HG03095 (cell line): ENCODE measurements at regions not wholly inside any gene's neighbourhood (a gene's known extent, or its start where the extent isn't known, plus 50 kb on each side); places are given as distances from the start of the nearest gene placed in this dataset.
"Not testable (repeated sequence)": the region's sequence is repeated elsewhere in the genome, so short reads cannot be mapped to it uniquely, and the experiment has no call there.

Experiments
- ATAC-seq: cut with Tn5 transposase; IDR thresholded peaks from one replicate; pipeline ENCODE4 v1.9.1; 2021; ENCODE audit warnings: moderate library complexity; ENCODE audit not compliant: unreplicated experiment

GRCh38 chr3:95522449-95522848, 1291.9 kb upstream of the EPHA6 start:
- no peak for ATAC-seq

DNA sequence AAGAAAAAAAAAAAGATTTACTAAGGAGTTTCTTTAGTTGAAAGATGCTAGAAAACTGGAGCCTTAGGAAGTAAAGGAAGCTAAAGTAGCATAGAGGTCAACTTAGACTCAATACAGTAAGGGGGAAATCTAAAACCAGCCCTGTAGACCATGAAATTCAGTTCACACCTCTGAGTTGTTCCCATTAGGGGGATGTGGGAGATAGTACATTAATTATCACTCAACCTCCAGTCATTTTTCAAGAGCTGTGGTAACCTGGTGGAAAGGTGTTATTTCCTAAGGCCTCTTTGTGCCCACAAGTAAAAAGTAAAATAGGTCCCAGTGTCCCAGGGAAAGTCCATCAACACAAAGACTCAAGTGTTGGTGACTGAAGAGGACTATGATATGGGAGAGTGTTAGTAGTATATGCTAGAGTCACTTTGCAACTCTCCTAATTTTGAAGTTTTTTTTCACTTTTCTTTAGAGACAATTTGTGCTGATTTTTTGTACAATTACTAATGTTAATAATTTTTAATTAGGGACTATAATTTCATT, 1274.4 kb upstream of the EPHA6 start:
- ATAC-seq = no peak

DNA sequence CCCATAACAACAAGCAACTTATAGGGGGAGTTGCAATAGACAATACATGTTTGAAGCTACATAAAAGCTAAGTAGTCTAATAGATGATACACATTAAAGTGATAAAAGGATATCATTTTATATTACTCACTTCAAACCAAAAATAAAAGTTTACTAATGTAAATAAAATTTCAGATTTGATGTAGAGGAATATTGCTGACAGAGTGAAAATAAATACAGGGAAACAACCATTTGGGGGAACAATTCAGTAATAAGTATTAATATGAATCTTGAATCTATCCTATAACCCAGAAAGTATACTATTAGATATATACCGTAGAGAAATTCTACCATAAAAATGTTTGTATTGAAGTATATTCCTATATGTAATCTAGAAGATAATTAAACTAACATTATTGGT, 1248.9 kb upstream of the EPHA6 start:
- no peak for ATAC-seq

GRCh38 chr3:95567346-95567745, 1247.0 kb upstream of the EPHA6 start:
- no peak for ATAC-seq

DNA sequence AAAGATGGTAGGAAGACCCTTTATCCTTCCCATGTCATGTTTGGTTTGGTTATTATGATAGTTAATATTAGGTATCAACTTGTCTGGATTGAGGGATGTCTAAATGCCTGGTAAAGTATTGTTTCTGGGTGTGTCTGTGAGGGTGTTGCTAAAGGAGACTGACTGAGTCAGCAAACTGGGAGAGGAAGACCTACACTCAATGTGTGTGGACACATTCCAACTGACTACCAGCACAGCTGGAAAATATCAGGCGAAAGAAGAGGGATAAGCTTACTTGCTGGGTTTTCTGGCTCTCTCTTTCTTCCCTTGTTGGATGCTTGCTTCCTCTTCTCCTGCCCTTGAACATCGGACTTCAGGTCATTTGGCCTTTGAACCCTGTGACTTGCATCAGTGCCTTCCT, 1227.6 kb upstream of the EPHA6 start:
- no peak for ATAC-seq

DNA sequence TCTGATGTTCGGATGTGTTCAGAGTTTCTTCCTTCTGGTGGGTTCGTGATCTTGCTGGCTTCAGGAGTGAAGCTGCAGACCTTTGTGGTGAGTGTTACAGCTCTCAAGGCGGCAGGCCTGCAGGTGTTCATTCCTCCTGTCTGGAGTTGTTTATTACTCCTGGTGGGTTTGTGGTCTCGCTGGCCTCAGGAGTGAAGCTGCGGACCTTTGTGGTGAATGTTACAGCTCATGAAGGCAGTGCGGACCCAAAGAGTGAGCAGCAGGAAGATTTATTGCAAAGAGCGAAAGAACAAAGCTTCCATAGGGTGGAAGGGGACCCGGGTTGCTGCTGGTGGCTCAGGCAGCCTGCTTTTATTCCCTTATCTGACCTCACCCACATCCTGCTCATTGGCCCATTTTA, 1226.8 kb upstream of the EPHA6 start:
- ATAC-seq = not testable (repeated sequence)

DNA sequence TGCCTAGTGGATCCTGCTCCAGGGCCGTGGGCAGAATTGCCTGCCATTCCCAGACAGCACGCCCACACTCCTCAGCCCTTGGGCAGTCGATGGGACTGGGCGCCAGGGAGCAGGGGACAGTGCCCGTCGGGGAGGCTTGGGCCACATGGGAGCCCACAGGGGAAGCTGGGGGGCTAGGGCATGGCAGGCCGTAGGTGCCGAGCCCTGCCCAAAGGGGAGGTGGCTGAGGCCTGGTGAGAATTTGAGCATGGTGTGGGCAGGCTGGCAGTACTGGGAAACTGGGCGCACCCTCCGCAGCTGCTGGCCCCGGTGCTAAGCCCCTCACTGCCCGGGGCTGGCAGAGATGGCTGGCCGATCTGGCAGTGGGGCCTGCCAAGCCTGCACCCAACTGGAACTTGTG, 1225.9 kb upstream of the EPHA6 start:
- no peak for ATAC-seq

GRCh38 chr3:95595416-95596075, 1218.8 kb upstream of the EPHA6 start:
- no peak for ATAC-seq

DNA sequence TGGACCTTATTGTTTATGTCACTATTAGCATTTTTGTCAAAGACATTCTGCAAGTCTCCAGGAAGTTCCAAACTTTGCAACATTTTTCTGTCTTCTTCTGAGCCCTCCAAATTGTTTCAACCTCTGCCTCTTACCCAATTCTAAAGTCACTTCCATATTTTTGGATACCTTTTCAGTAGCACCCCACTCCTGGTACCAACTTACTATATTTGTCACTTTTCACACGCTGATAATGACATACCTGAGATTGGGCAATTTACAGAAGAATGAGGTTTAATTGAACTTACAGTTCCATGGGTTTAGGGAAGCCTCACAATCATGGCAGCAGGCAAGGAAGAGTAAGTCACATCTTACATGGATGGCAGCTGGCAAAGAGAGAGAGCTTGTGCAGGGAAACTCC, 1206.5 kb upstream of the EPHA6 start:
- no peak for ATAC-seq

GRCh38 chr3:95609411-95609810, 1205.0 kb upstream of the EPHA6 start:
- no peak for ATAC-seq

DNA sequence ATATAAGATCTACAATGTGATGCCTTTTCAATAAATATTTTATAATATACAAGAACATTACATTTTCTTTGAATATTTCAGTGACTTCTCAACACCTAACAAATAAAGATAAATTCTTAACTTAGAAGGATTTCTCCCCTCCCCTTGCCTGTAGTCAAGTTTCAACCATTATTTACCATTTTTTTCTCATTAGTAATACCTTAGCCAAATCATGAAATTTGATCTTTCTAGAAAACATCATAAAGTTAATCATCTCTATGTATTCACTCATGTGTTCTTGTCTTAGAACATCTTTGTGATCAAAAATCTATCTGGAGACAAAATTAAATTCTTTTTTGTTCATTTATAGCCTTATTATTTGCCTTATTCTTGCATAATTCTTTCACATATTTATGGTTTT, 1201.8 kb upstream of the EPHA6 start:
- ATAC-seq = no peak

DNA sequence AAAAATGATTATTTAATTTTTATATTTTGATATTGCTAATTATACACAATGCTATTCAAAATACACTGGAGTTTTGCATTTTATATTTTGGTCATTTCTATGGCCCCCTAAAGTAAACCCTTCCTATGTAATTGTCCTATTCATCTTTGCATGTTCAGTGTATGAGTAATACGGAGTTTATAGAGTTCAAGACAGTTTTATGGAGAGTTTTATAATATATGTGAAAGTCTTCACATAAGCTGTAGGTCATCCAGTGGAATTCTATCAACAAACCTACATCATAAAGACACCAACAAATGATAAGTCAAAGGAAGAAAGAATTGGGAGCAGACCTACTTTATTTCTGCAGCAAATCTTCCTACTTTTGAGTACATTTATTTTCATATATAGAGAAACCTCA, 1200.4 kb upstream of the EPHA6 start:
- ATAC-seq = no peak

DNA sequence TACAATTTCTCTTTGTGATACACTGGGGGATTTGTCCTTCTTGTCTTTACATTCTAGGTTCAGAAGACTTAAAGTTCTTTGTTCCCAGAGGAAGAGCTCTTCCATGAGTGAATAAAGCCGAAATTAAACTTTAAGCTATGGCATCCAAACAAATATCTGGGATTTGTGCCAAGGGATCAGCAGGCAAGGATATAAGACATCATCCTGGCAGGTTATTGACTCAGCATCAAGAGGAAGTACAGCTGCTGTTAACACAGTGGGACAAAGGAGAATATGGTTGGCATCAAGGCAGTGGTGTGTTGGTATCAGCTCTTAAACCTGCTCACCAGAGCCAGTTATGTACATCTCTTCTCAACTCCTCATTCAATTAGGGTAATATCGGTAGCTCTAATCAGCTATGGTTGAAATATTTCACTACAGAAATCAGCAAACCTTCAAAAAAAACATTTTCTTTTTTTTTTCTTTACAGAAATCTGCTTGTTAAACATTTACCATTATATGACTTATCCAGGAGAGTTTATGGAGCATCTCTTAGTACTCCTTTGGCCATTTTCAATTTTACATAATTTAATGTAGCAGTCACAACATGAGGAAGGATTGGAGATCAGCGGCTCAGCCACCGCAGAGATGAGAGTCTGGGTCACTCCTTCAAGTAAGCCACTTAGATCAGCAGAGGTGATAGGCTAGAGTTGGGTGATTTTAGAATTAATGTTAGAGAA, 1198.6 kb upstream of the EPHA6 start:
- no peak for ATAC-seq

DNA sequence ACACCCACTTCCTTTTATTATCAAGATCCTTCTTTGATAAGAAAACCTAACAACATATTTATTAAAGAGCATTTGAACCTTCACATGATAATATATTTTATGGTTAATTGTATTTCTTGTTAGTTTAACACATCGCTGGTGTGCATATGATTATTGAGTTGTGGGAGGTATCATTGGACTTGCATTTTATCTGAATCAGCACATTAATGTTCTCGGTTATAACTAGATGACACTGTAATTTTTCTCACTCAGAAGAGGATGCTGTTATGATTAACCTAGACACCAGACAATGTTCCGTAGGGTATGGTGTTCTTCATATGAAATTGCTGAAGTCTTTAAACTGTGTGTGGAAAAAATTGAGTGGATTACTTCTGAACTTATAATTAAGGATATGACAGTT, 1188.3 kb upstream of the EPHA6 start:
- no peak for ATAC-seq

DNA sequence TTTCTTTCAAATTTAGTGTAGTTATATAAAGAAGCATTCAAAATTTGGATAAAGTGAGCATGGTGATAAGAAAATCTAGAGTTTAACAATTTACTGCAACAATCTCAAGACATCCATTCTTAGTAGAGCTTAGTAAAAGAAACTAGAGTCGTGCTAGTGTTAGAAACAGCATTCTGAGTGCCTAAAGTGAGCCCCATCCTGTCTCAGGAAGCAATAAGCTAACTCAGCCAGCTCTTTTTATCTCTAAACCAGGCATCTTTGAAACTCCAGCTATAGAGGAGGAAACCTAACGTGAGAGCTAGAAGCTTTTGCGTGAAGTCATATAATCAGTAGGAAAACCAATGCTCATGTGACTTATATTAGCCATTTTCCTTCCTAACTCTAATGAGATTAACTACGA, 1187.1 kb upstream of the EPHA6 start:
- no peak for ATAC-seq

DNA sequence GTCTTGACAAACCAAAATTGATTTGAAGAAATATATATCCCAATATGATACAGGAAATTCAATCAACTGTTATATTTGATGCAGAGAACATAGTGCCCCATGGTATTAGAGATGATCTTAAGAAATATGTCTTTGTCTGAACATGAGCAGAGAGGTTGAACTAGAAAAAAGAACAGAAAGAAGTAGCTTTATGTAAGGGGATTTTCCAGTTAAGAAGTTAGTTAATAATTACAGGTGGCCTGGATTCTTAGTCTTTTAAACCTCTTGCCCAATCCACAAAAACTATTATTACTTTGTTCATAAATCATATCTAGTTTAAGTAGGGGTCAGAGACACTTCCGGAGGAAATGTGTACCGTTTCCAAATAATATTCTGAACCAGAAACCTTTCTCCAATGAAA, 1186.7 kb upstream of the EPHA6 start:
- no peak for ATAC-seq

GRCh38 chr3:95629802-95630201, 1184.6 kb upstream of the EPHA6 start:
- ATAC-seq = no peak

DNA sequence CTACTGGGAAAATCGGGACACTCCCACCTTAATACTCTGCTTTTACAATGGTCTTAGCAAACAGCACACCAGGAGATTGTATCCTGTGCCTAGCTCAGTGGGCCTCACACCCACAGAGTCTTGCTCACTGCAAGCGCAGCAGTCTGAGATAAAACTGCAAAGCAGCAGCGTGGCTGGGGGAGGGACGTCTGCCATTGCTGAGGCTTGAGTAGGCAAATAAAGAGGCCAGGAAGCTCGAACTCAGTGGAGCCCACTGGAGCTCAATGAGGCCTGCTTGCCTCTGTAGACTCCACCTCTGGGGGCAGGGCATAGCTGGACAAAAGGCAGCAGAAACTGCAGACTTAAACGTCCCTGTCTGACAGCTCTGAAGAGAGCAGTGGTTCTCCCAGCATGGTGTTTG, 1169.1 kb upstream of the EPHA6 start:
- ATAC-seq = no peak

- ATAC-seq = no peak
Observed at GRCh38 chr3:95654570-95655362, 1159.6 kb upstream of the EPHA6 start.

- ATAC-seq = no peak
Observed at GRCh38 chr3:95655363-95655986, 1158.9 kb upstream of the EPHA6 start.

- no peak for ATAC-seq
Observed at GRCh38 chr3:95670765-95671164, 1143.6 kb upstream of the EPHA6 start.
